ENCODE measurements at regions not wholly inside any gene's neighbourhood (a gene's known extent, or its start where the extent isn't known, plus 50 kb on each side); places are given as distances from the start of the nearest gene placed in this dataset.

DNA sequence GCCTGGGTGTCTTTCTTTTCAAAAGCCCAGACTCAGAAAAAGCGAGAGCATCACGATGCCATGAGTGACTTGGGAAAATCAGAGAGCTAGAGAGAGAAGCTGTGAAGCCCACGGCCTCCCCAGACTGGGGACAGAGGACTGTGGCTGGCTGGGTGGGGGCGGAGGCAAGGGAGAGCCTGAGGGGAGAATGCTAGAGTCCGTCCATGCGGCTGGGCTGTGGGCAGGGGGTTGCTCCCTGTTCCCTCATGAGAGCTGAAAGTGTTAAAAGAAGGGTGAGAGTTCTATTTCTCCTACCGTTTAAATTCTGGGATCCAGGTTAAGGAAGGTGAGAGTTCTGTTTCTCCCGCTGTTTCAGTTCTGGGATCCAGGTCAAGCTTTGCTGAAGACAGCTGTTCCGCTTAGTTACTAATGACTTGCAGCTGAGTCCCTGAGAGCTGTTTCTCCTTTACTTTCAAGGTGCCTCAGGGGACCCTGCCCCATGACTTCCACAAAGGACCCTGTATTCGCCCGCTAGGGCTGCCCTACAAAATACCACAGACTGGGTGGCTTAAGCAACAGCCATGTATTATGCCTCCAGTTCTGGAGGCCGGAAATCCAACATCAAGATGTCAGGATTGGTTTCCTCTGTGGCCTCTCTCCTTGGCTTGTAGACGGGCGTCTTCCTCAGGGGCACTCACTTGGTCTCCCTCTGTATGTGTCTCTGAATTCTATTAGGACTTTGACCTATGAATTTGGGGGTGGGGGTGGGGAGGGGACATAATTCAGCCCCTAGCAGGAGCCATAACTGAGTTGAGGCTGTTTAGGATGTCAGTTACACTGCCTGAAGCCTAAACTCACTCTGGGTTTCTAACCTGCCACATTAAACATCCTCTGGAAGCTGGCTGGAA, 127.0 kb downstream of the PXDC1 start:
- intact Hi-C loops (cut with micrococcal nuclease): no loop called here
- H3K9me3 Mint-ChIP-seq: no peaks in the 10 kb centered on the region
- H3K4me3 Mint-ChIP-seq: no peak overlapping the region
- POLR2A ChIA-PET: no interaction called here
- no peak for TF ChIP-seq CTCF (IDR thresholded peaks at IDR 0.05)
- no peak for ATAC-seq
- H3K36me3 Mint-ChIP-seq (ENCODE audit: low read depth): no peaks in the 10 kb centered on the region
- CTCF ChIA-PET: interaction anchor here (1.3 kb wide), 1 partner anchor 108 kb away, joined by 4 read pairs; no protein-coding TSS in a partner anchor
- peaks cover 14% of the 10 kb centered on the region for H3K27me3 Mint-ChIP-seq
- DNase-seq: no peak
- peaks cover 28% of the 10 kb centered on the region for H3K4me1 Mint-ChIP-seq (ENCODE audit: low read depth)
- no peak overlapping the region for H3K27ac Mint-ChIP-seq

DNA sequence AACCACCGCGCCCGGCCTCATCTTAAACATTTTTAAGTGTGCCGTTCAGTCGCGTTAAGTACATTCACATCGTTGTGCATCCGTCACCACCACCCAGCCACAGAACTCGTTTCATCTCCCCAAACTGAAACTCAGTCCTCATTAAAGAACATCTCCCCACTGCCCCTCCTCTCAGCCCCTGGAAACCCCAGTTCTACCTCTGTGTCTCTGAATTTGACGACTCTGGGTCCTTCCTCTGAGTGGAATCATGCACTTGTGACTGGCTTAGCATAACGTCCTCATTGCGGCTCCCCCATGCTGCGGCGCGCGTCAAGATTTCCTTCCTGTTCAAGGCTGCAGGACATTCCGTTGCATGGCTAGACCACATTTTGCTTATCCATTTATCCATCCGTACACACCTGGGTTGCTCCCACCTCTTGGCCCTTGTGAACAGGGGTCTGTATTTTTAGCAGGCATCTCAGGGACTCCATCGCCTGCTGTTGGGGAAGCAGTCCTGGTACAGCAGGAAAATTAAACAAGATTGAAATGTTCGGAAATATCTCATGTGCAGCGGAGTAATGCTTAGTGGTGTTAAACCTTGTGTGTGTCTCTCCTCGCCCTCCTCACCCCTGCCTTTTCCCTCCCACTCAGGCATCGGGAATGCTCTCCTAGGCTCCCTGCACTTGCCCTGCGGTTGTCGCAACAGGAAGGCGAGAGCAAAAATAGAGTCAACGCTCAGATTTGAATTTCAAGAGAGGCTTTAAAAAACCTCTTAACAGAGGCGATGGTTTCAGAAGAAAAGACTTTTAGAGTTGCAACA, 127.9 kb downstream of the PXDC1 start:
- Mint-ChIP-seq H3K4me1 (ENCODE audit: low read depth) (peaks cover 22% of the 10 kb centered on the region), H3K27me3 (peaks cover 14% of the 10 kb centered on the region), H3K36me3 (ENCODE audit: low read depth) (no peaks in the 10 kb centered on the region), H3K4me3 (peak overlapping the region; percentile 39), H3K9me3 (no peaks in the 10 kb centered on the region), H3K27ac (no peak overlapping the region)
- no peak for TF ChIP-seq CTCF (IDR thresholded peaks at IDR 0.05)
- ChIA-PET POLR2A (no interaction called here), CTCF (interaction anchor here (1.3 kb wide), 1 partner anchor 109 kb away, joined by 4 read pairs; no protein-coding TSS in a partner anchor)
- ATAC-seq: peak; percentile 92
- intact Hi-C loops (cut with micrococcal nuclease): no loop called here
- DNase-seq: peak; percentile 71

GRCh38 chr6:3621411-3621810, 130.1 kb downstream of the PXDC1 start:
- no peak overlapping the region for H3K27ac Mint-ChIP-seq
- no peaks in the 10 kb centered on the region for H3K36me3 Mint-ChIP-seq (ENCODE audit: low read depth)
- peaks cover 10% of the 10 kb centered on the region for H3K27me3 Mint-ChIP-seq
- DNase-seq (no peak), ATAC-seq (no peak)
- intact Hi-C loops (cut with micrococcal nuclease): no loop called here
- no peak overlapping the region for H3K4me3 Mint-ChIP-seq
- ChIA-PET CTCF (no interaction called here), POLR2A (no interaction called here)
- no peak for TF ChIP-seq CTCF (IDR thresholded peaks at IDR 0.05)
- H3K9me3 Mint-ChIP-seq: no peaks in the 10 kb centered on the region
- peaks cover 9% of the 10 kb centered on the region for H3K4me1 Mint-ChIP-seq (ENCODE audit: low read depth)

DNA sequence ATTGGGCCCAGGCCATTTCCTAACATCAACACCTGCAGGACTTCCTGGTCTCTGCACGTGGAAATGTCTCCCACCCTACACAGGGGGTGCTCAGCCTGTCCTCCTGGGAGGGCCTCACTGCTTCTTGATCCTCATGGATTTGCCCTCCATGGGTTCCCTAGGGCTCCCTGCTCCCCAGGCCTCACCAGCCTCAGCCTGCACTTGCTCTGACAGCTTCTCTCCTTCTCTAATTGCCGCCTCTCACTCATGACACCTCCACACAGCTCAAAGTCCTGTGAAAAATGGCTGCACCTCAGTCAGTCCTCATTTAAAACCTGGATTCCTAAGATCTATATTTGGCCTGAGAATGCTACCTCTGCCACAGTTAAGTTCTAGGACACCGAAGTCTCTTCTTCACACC, 130.6 kb downstream of the PXDC1 start:
- ATAC-seq: no peak
- TF ChIP-seq CTCF (IDR thresholded peaks at IDR 0.05): no peak
- intact Hi-C loops (cut with micrococcal nuclease): no loop called here
- no peak overlapping the region for H3K27ac Mint-ChIP-seq
- H3K27me3 Mint-ChIP-seq: peaks cover 10% of the 10 kb centered on the region
- H3K36me3 Mint-ChIP-seq (ENCODE audit: low read depth): no peaks in the 10 kb centered on the region
- DNase-seq: no peak
- no peaks in the 10 kb centered on the region for H3K9me3 Mint-ChIP-seq
- peaks cover 9% of the 10 kb centered on the region for H3K4me1 Mint-ChIP-seq (ENCODE audit: low read depth)
- H3K4me3 Mint-ChIP-seq: no peak overlapping the region
- ChIA-PET CTCF (no interaction called here), POLR2A (no interaction called here)

GRCh38 chr6:3620389-3620788, 131.1 kb downstream of the PXDC1 start:
- Mint-ChIP-seq H3K4me1 (ENCODE audit: low read depth) (peaks cover 9% of the 10 kb centered on the region), H3K36me3 (ENCODE audit: low read depth) (no peaks in the 10 kb centered on the region), H3K4me3 (no peak overlapping the region), H3K27me3 (peaks cover 10% of the 10 kb centered on the region), H3K9me3 (no peaks in the 10 kb centered on the region), H3K27ac (no peak overlapping the region)
- ChIA-PET CTCF (no interaction called here), POLR2A (no interaction called here)
- intact Hi-C loops (cut with micrococcal nuclease): no loop called here
- no peak for TF ChIP-seq CTCF (IDR thresholded peaks at IDR 0.05)
- ATAC-seq: no peak
- DNase-seq: no peak

All from activated CD8-positive, alpha-beta T cell treated with anti-CD3 and anti-CD28 coated beads for 36 hours (primary cell).